ENCODE measurements at regions not wholly inside any gene's neighbourhood (a gene's known extent, or its start where the extent isn't known, plus 50 kb on each side); places are given as distances from the start of the nearest gene placed in this dataset.

DNA sequence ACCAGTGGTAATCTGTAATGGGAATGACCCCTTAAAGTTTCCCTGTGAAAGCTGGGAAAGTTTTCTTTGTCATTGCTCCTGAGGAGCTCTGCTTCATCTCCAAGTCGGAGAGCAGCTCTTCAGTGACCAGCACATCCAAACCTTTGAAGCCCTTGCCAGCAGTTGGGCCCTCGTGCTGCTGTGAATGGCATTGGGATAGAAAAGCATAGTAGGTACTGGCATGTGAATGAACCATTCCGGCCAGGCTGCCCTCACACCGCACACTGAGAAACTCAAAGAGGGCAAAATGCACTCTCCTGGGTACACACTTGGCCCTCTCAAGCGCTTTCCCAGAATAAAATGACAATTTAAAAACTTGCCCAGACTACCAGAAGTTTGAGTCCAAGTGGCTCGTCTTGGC lies 1135.0 kb upstream of the WWC1 start:
- DNase-seq (ENCODE audit: low read depth) = no peak
- H3K4me3 ChIP-seq (ENCODE audit: low read depth, low read length) = no peak overlapping the region
- TF ChIP-seq, protein P1, sequence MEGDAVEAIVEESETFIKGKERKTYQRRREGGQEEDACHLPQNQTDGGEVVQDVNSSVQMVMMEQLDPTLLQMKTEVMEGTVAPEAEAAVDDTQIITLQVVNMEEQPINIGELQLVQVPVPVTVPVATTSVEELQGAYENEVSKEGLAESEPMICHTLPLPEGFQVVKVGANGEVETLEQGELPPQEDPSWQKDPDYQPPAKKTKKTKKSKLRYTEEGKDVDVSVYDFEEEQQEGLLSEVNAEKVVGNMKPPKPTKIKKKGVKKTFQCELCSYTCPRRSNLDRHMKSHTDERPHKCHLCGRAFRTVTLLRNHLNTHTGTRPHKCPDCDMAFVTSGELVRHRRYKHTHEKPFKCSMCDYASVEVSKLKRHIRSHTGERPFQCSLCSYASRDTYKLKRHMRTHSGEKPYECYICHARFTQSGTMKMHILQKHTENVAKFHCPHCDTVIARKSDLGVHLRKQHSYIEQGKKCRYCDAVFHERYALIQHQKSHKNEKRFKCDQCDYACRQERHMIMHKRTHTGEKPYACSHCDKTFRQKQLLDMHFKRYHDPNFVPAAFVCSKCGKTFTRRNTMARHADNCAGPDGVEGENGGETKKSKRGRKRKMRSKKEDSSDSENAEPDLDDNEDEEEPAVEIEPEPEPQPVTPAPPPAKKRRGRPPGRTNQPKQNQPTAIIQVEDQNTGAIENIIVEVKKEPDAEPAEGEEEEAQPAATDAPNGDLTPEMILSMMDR (IDR thresholded peaks at IDR 0.05; ENCODE audit: low read depth, low read length, missing control alignments) = no peak

DNA sequence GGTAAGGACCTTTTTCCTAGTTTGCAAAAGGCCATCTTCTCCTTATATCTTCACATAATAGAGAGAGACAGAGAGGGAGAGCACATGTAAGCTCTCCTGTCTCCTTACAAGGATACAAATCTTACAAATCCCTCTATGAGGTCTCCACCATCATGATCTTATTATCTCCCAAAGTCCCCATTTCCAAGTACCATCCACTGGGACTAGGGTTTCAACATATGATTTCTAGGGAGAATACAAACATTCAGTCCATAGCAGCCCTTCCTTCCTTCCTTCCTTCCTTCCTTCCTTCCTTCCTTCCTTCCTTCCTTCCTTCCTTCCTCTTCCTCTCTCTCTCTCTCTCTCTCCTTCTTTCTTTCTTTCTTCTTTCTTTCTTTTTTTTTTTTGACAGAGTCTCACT lies 1132.9 kb upstream of the WWC1 start:
- no peak overlapping the region for H3K4me3 ChIP-seq (ENCODE audit: low read depth, low read length)
- DNase-seq (ENCODE audit: low read depth) = no peak
- TF ChIP-seq, protein P1 (IDR thresholded peaks at IDR 0.05; ENCODE audit: low read depth, low read length, missing control alignments) = no peak

DNA sequence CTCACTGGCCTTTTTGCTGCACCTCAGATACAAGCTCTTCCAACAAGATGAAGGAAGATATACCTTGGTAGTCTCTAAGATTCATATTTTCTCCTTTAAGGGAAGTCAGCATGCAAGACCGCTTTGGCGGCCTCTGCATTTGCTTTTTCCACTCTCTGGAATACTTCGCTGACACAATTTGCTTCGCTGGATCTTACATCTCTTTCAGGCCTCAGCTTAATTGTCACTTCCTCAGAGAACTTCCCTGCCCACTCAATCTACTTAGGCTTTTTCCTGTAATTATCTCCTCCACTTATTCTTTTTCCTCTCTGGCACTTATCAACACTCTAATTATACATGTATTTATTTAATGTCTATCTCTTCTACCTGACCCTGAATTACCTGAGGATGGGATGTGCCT lies 1131.1 kb upstream of the WWC1 start:
- TF ChIP-seq, protein P1 (IDR thresholded peaks at IDR 0.05; ENCODE audit: low read depth, low read length, missing control alignments) = no peak

DNA sequence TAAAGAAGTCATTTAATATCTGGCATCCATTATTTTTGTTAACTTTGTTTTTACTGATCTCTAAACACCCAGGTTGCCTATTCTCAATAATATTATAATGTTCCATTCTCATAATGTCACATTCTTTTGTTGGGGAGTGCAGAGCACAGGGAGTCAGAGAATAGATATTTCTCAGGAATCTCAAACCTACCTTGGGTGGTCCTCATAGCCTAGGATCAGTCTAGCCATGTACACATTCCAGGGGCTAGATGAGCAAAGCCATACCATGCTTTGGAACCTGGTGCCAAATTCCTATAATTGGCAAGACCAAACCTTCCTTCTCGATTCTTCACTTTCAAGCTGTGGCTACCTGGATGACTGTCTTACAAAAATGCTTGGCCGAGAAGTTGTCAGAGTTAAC lies 1124.7 kb upstream of the WWC1 start:
- no peak overlapping the region for H3K4me3 ChIP-seq (ENCODE audit: low read depth, low read length)
- TF ChIP-seq, protein P1 (IDR thresholded peaks at IDR 0.05; ENCODE audit: low read depth, low read length, missing control alignments) = no peak
- DNase-seq (ENCODE audit: low read depth) = no peak

More for the DNA sequence above, 1131.1 kb upstream of the WWC1 start:
- H3K4me3 ChIP-seq (ENCODE audit: low read depth, low read length) = no peak overlapping the region
- no peak for DNase-seq (ENCODE audit: low read depth)

DNA sequence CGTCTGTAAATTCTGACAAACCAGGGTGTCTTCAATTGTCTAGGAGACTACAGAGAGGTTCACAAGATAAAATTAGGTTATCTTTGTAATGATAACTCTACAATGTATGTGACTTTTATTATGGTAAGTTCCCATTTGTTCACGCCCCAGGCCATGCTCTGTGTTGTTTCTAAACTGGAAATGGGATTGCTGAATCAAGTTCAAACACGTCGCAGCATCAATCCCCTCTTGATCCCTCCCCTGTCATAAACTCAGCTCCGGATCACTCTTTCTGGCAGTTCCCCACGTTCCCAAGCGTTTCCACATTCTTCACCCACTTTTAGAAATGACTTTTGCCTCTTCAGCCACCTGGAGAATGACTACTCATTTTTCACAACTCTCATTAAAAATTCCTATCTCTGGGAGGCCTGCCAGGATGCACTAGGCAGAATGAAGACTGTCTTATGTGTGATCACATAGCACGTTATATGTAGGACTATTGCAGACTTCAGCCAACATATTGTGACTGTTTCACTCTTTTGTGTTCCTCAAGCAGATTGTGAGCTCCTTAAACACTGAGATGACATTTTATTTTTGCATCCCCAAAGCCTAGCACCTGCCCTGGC lies 1124.2 kb upstream of the WWC1 start:
- TF ChIP-seq, protein P1 (IDR thresholded peaks at IDR 0.05; ENCODE audit: low read depth, low read length, missing control alignments) = no peak
- no peak overlapping the region for H3K4me3 ChIP-seq (ENCODE audit: low read depth, low read length)
- no peak for DNase-seq (ENCODE audit: low read depth)

DNA sequence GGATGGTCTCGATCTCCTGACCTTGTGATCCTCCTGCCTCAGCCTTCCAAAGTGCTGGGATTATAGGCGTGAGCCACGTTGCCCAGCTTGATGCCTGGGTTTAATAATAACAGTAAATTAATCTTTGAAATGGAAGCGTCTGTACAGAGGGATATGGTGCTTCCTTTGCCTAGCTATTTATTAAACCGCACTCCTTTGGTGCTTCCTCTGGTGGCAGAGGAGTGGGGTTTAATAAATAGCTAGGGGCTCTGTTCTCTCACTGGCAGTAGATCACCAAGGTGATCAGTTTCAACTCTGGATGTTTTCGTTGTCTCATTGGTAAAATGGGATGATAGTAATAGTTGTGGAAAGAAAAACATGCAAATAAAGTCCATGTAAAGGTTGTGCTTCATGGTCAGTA lies 1122.5 kb upstream of the WWC1 start:
- no peak overlapping the region for H3K4me3 ChIP-seq (ENCODE audit: low read depth, low read length)
- TF ChIP-seq, protein P1 (IDR thresholded peaks at IDR 0.05; ENCODE audit: low read depth, low read length, missing control alignments) = no peak
- DNase-seq (ENCODE audit: low read depth) = no peak

DNA sequence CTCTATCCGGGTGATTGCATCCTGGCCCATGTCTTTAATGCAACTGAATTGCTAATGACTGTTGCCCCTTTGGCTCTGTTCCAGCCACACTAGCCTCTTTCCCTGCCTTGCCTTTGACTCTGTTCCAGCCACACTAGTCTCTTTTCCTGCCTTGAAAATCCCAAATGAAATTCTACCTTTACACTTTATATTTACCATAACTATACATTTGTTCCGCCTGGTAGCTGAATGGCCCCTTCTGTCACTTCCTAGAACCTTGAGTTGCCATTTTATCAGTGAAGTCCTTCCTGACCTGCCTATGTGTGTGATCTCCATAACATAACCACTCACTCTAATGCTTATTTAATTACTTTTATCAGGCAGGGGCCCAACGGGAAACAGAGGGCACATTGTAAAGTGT lies 1120.4 kb upstream of the WWC1 start:
- DNase-seq (ENCODE audit: low read depth) = no peak
- TF ChIP-seq, protein P1 (IDR thresholded peaks at IDR 0.05; ENCODE audit: low read depth, low read length, missing control alignments) = no peak
- no peak overlapping the region for H3K4me3 ChIP-seq (ENCODE audit: low read depth, low read length)

Data from GM12864 (cell line).